Lung (tissue), 11 donors: ENCODE measurements at regions not wholly inside any gene's neighbourhood (a gene's known extent, or its start where the extent isn't known, plus 50 kb on each side); places are given as distances from the start of the nearest gene placed in this dataset.
A peak's percentile ranks its signal among the peaks of the same experiment; 100 is the strongest.

ENCODE experiments used
- ATAC-seq: fragments of 200-7000 bp; cut with Tn5 transposase; one replicate; pipeline ENCODE4 v1.9.1; 2020; ENCODE audit warnings: moderate number of reproducible peaks; ENCODE audit not compliant: insufficient read depth, low FRiP score
- DNase-seq, 3 donors: peaks; one replicate each; pipeline ENCODE4 v3.0.0-alpha.2; 2013 to 2017
- H3K27ac ChIP-seq, 2 donors: one replicate each; pipeline ENCODE4 v1.5.1; 2013; ENCODE audit warnings: mild to moderate bottlenecking in 2 of 2, moderate library complexity in 2 of 2, control low read depth in 1 of 2, inconsistent platforms in 1 of 2, low read depth in 1 of 2, low read length in 1 of 2
- H3K27me3 ChIP-seq, 3 donors: one replicate each; pipeline ENCODE4 v1.5.1; 2013; ENCODE audit warnings: low read length in 2 of 3; ENCODE audit not compliant: control insufficient read depth in 3 of 3, insufficient read depth in 3 of 3
- H3K36me3 ChIP-seq, 4 donors: one replicate each; pipeline ENCODE4 v1.5.1; 2013; ENCODE audit warnings: low read length in 4 of 4, mild to moderate bottlenecking in 1 of 4, moderate library complexity in 1 of 4; ENCODE audit not compliant: control insufficient read depth in 4 of 4, insufficient read depth in 4 of 4
- H3K4me1 ChIP-seq, 5 donors: one replicate each; pipeline ENCODE4 v1.5.1; 2013; ENCODE audit warnings: low read length in 5 of 5, mild to moderate bottlenecking in 2 of 5, moderate library complexity in 1 of 5; ENCODE audit not compliant: control insufficient read depth in 5 of 5, insufficient read depth in 5 of 5
- H3K4me3 ChIP-seq: one replicate; pipeline ENCODE4 v1.5.1; 2013; ENCODE audit warnings: mild to moderate bottlenecking, control low read depth, moderate library complexity
- H3K9ac ChIP-seq, 2 donors: one replicate each; pipeline ENCODE4 v1.5.1; 2013; ENCODE audit warnings: low read length in 2 of 2, control low read depth in 1 of 2; ENCODE audit not compliant: insufficient read depth in 1 of 2
- H3K9me3 ChIP-seq, 4 donors: one replicate each; pipeline ENCODE4 v1.5.1; 2013; ENCODE audit warnings: low read length in 3 of 4, mild to moderate bottlenecking in 1 of 4, moderate library complexity in 1 of 4; ENCODE audit not compliant: control insufficient read depth in 4 of 4, insufficient read depth in 3 of 4
- WGBS, 2 donors: extraction: QIAGEN DNeasy Blood & Tissue Kit; methylation state at CpG; one replicate each; pipeline ENCODE4 v1.1.7; 2013; 5-methylcytosine and 5-hydroxymethylcytosine counted together
- TF ChIP-seq, protein P1 (sequence below): IDR thresholded peaks from 2 replicates; pipeline ENCODE4 v1.5.1; 2012; ENCODE audit warnings: mild to moderate bottlenecking; ENCODE audit errors: control extremely low read depth, extremely low read depth
- donor health status: control.
- donor health status: control.
- donor health status: Bipolar disorder and iron deficiency.
- donor health status: healthy.
- donor health status: DM: yes; HTN: yes; CAD: no.

DNA sequence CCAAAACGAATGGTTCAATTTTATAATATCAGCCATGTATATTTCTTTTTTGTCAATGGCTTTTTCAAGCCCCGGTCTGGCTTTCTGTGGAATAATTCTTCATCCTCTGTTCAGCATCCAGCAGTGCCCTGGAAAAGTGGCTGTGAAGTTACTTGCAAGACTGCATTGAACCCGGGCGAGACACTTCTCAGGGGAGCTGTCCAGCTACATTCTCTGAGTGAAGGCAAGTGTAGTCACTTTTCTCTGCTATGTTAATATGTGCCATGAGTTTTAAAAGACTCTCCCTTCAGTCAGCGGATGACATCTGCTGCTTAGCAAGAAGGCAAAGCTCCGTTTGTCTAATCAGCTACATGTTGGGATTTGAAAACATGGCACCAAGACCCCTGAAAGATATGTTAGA lies 81.3 kb upstream of the RGMA start:
- Histone ChIP-seq H3K4me3 (no peak overlapping the region), H3K27me3 (no peaks in the 10 kb centered on the region), H3K36me3 (no peaks in the 10 kb centered on the region), H3K27ac (no peak overlapping the region), H3K9ac (no peak overlapping the region), H3K9me3 (peaks cover 0 to 1% (median 0%) of the 10 kb centered on the region in 4 donors), H3K4me1 (no peaks in the 10 kb centered on the region)
- DNase-seq = peak in 2 of 3 donors; percentile 11 to 46
- no peak for ATAC-seq
- TF ChIP-seq, protein P1, sequence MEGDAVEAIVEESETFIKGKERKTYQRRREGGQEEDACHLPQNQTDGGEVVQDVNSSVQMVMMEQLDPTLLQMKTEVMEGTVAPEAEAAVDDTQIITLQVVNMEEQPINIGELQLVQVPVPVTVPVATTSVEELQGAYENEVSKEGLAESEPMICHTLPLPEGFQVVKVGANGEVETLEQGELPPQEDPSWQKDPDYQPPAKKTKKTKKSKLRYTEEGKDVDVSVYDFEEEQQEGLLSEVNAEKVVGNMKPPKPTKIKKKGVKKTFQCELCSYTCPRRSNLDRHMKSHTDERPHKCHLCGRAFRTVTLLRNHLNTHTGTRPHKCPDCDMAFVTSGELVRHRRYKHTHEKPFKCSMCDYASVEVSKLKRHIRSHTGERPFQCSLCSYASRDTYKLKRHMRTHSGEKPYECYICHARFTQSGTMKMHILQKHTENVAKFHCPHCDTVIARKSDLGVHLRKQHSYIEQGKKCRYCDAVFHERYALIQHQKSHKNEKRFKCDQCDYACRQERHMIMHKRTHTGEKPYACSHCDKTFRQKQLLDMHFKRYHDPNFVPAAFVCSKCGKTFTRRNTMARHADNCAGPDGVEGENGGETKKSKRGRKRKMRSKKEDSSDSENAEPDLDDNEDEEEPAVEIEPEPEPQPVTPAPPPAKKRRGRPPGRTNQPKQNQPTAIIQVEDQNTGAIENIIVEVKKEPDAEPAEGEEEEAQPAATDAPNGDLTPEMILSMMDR = no peak
- 73 to 82% methylated on average over 6 of the region's 6 CpGs for WGBS, 2 donors

DNA sequence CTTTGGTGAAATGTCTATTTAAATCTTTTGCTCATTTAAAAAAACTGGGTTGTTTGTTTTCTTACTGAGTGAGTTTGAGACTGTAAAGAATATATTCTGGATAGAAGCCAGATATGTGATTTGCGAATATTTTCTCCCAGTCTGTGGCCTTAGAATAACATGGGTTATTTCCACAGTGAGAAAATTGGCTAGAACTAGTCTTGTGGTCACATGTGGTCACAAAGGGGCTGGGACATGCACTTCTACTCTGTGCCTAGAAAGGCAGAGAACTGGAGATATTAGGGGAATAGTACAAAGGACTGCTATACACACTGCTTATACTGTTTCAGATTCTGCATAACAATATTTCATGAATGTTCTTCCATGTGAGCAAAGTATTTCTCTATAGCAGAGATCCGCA lies 79.9 kb upstream of the RGMA start:
- Histone ChIP-seq H3K27ac (no peak overlapping the region), H3K27me3 (peaks cover 0 to 4% (median 0%) of the 10 kb centered on the region in 3 donors), H3K36me3 (no peaks in the 10 kb centered on the region), H3K4me3 (no peak overlapping the region), H3K4me1 (peaks cover 0 to 2% (median 0%) of the 10 kb centered on the region in 5 donors), H3K9ac (no peak overlapping the region), H3K9me3 (peaks cover 0 to 3% (median 0%) of the 10 kb centered on the region in 4 donors)
- WGBS, 2 donors = 72 to 78% methylated on average over 2 of the region's 2 CpGs
- DNase-seq = peak in 1 of 3 donors; percentile 23
- no peak for ATAC-seq
- TF ChIP-seq, protein P1 = no peak

DNA sequence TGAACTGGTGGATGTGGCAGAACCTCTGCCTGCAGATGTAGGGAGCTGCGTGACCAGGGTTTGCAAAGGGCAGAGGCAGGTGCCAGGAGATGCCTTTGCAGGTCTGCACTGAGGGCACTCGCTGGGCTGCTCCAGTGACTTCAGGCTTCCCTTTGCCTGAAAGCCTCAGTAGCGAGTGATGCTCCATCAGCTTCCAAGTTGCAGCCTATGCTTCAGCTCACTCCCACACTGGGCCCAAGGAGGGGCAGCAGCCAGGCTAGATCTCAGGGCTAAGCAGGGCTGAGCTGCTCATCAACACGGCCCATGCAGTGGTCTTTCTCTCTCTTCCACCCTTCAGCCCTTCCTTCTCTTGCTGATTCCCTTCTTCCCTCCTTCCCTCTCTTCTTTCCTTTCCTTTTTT lies 78.3 kb upstream of the RGMA start:
- H3K36me3 ChIP-seq = no peaks in the 10 kb centered on the region
- no peak overlapping the region for H3K27ac ChIP-seq
- WGBS, 2 donors = 72 to 74% methylated on average over 3 to 4 of the region's 4 CpGs
- no peak overlapping the region for H3K4me3 ChIP-seq
- no peak overlapping the region for H3K9ac ChIP-seq
- peaks cover 0 to 4% (median 0%) of the 10 kb centered on the region in 3 donors for H3K27me3 ChIP-seq
- H3K9me3 ChIP-seq = peaks cover 0 to 1% (median 0%) of the 10 kb centered on the region in 4 donors
- no peak for DNase-seq
- peaks cover 0 to 2% (median 0%) of the 10 kb centered on the region in 5 donors for H3K4me1 ChIP-seq
- no peak for ATAC-seq
- TF ChIP-seq, protein P1 = no peak

DNA sequence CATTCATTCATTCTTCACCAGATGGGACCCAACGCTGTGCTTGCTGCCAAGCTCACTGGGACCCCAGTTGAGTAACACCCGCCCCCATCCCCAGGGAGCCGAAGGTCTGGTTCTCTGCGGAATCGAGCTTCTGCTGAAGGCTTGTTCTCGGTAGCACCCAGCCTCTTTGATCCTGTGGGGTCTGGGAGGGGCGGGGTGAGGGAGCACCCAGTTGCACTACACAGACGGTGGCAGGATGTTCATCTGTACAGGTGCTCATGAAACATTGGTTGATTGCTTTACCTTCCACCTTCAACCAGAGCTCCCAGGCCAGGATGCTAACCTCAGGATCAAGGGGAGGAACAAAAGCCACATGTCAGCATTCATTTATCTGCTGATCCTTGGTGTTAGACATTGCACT lies 77.7 kb upstream of the RGMA start:
- 70 to 75% methylated on average over 8 of the region's 8 CpGs for WGBS, 2 donors
- Histone ChIP-seq H3K4me3 (no peak overlapping the region), H3K4me1 (peaks cover 0 to 2% (median 0%) of the 10 kb centered on the region in 5 donors), H3K27me3 (peaks cover 0 to 4% (median 0%) of the 10 kb centered on the region in 3 donors), H3K36me3 (no peaks in the 10 kb centered on the region), H3K9ac (no peak overlapping the region), H3K9me3 (peaks cover 0 to 1% (median 0%) of the 10 kb centered on the region in 4 donors), H3K27ac (no peak overlapping the region)
- no peak for DNase-seq
- no peak for ATAC-seq
- TF ChIP-seq, protein P1 = no peak
